ENCODE measurements at regions not wholly inside any gene's neighbourhood (a gene's known extent, or its start where the extent isn't known, plus 50 kb on each side); places are given as distances from the start of the nearest gene placed in this dataset.

GRCh38 chr14:45939572-45939971 lies 686.6 kb upstream of the MIS18BP1 start:
- Histone ChIP-seq H3K4me2 (ENCODE audit: insufficient read depth in 1 of 2, low read depth in 2 of 2, low read length in 2 of 2) (no peak overlapping the region), H4K20me1 (replicated peaks in 1 of 2; ENCODE audit: control insufficient read depth in 1 of 2, insufficient read depth in 2 of 2, low read length in 2 of 2) (no peaks in the 10 kb centered on the region), H2BK120ac (replicated peaks; ENCODE audit: low read depth, low read length) (no peak overlapping the region), H3K23me2 (ENCODE audit: low read depth, low read length) (no peaks in the 10 kb centered on the region), H4K5ac (ENCODE audit: insufficient read length, low read depth, low read length) (no peak overlapping the region), H3K18ac (ENCODE audit: extremely low read depth, low read length) (no peak overlapping the region), H2AFZ (ENCODE audit: low read length) (no peak overlapping the region), H3K9ac (replicated peaks in 1 of 4; ENCODE audit: extremely low read depth in 1 of 4, low read depth in 3 of 4, low read length in 3 of 4) (no peak overlapping the region), H2BK20ac (ENCODE audit: low read length) (no peak overlapping the region), H3K27me3 (replicated peaks in 1 of 4; ENCODE audit: control insufficient read depth in 3 of 4, extremely low read depth in 1 of 4, insufficient read depth in 3 of 4, low read length in 3 of 4) (no peaks in the 10 kb centered on the region), H4K91ac (replicated peaks; ENCODE audit: insufficient read length, low read length) (no peak overlapping the region), H3K23ac (ENCODE audit: insufficient read length) (no peak overlapping the region), H3K79me1 (ENCODE audit: low read depth, low read length) (no peaks in the 10 kb centered on the region), H3K36me3 (ENCODE audit: control insufficient read depth in 2 of 4, insufficient read depth in 4 of 4, low read length in 3 of 4) (no peaks in the 10 kb centered on the region), H3K9me3 (ENCODE audit: insufficient read depth in 2 of 2, low read depth in 1 of 2, low read length in 1 of 2) (peaks cover 0 to 3% of the 10 kb centered on the region in 2 experiments; a peak in 2 of 4 replicates), H3K27ac (ENCODE audit: low read depth, low read length) (no peak overlapping the region), H3K4me3 (ENCODE audit: extremely low read depth in 1 of 4, insufficient read depth in 2 of 4, low read depth in 3 of 4, low read length in 4 of 4) (no peak overlapping the region), H3K14ac (ENCODE audit: insufficient read length) (no peak overlapping the region), H4K8ac (ENCODE audit: extremely low read depth, insufficient read depth, low read length) (no peak overlapping the region), H2BK15ac (ENCODE audit: low read length) (no peak overlapping the region), H3K4me1 (replicated peaks in 1 of 4; ENCODE audit: control insufficient read depth in 3 of 4, insufficient read depth in 4 of 4, low read length in 3 of 4) (no peaks in the 10 kb centered on the region), H3K4ac (replicated peaks; ENCODE audit: insufficient read length, low read depth, low read length) (no peak overlapping the region), H3K56ac (replicated peaks; ENCODE audit: insufficient read length, low read depth, low read length) (no peak overlapping the region), H2BK12ac (ENCODE audit: low read depth, low read length) (no peak overlapping the region), H3K79me2 (ENCODE audit: control insufficient read depth in 1 of 2, insufficient read depth in 2 of 2, low read length in 2 of 2) (no peaks in the 10 kb centered on the region), H2AK5ac (ENCODE audit: low read depth, low read length) (no peak overlapping the region), H2BK5ac (ENCODE audit: low read depth, low read length) (no peak overlapping the region)
- TF ChIP-seq JUN (IDR thresholded peaks at IDR 0.05; ENCODE audit: low read depth, low read length) (no peak), CTBP2 (IDR thresholded peaks at IDR 0.05; ENCODE audit: borderline replicate concordance, insufficient read depth, insufficient read length, low read length) (no peak), CREB1 (IDR thresholded peaks at IDR 0.05) (no peak), CBX8 (IDR thresholded peaks at IDR 0.05; ENCODE audit: borderline replicate concordance, low read depth, low read length) (no peak), PHF8 (conservative IDR thresholded peaks at IDR 0.05; ENCODE audit: low read depth, low read length) (no peak), CHD1 (IDR thresholded peaks at IDR 0.05; ENCODE audit: low read depth, low read length) (no peak), SRF (IDR thresholded peaks at IDR 0.05; ENCODE audit: low read depth, low read length) (no peak), CHD2 (IDR thresholded peaks at IDR 0.05; ENCODE audit: low read length) (no peak), ATF2 (IDR thresholded peaks at IDR 0.05; ENCODE audit: low read length) (no peak), POU5F1 (IDR thresholded peaks at IDR 0.05; ENCODE audit: low read depth, low read length) (no peak), SIX5 (IDR thresholded peaks at IDR 0.05; ENCODE audit: low read depth, low read length) (no peak), HDAC6 (IDR thresholded peaks at IDR 0.05; ENCODE audit: low read depth, low read length) (no peak), SAP30 (IDR thresholded peaks at IDR 0.05; ENCODE audit: insufficient read depth, insufficient replicate concordance, low read length) (no peak), CEBPB (IDR thresholded peaks at IDR 0.05; ENCODE audit: low read depth, low read length) (no peak), CBX5 (IDR thresholded peaks at IDR 0.05; ENCODE audit: low read depth, low read length) (no peak)
- DNase-seq (ENCODE audit: low read depth in 1 of 2, low spot score in 2 of 2) (no peak), FAIRE-seq (no peak)
- ChIA-PET POLR2A (ENCODE audit: partially characterized antibody) (no interaction called here), CTCF (ENCODE audit: partially characterized antibody) (interaction anchor here (0.7 kb wide), 1 partner anchor 33 kb away, joined by 3 read pairs; no protein-coding TSS in a partner anchor)

Data from H1 (cell line).